ENCODE measurements at regions not wholly inside any gene's neighbourhood (a gene's known extent, or its start where the extent isn't known, plus 50 kb on each side); places are given as distances from the start of the nearest gene placed in this dataset.
"Not testable (repeated sequence)": the region's sequence is repeated elsewhere in the genome, so short reads cannot be mapped to it uniquely, and the experiment has no call there.

- not testable (repeated sequence) for DNase-seq
These were observed 207.4 kb upstream of the PDE3A start for GRCh38 chr12:20160899-20161298.

- DNase-seq, result no peak
These were observed 193.7 kb upstream of the PDE3A start for GRCh38 chr12:20174528-20175175.

GRCh38 chr12:20175704-20176388 is 192.5 kb upstream of the PDE3A start:
- DNase-seq, result no peak

- no peak for DNase-seq
These were observed 186.7 kb upstream of the PDE3A start for GRCh38 chr12:20181416-20182180.

GRCh38 chr12:20183563-20183962 is 184.8 kb upstream of the PDE3A start:
- no peak for DNase-seq

DNA sequence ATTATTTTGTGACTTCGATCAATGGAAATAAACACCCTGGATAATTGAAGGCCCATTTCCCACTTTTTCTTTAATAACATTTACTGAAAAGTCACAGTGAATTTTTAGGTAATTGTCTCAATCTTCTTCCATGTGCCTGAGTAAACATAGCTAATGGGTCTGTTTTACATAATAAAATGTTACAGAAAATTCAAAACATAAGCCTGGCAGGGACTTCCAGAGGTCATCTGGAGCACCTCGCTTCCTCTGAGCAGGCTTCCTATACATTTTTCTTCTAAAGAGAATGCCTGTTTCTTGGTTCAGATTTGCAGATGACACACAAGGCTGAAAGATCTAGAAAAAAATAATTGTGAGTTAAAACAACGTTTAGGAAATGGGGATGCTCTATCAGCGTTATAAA is 183.8 kb upstream of the PDE3A start:
- DNase-seq, result no peak

DNA sequence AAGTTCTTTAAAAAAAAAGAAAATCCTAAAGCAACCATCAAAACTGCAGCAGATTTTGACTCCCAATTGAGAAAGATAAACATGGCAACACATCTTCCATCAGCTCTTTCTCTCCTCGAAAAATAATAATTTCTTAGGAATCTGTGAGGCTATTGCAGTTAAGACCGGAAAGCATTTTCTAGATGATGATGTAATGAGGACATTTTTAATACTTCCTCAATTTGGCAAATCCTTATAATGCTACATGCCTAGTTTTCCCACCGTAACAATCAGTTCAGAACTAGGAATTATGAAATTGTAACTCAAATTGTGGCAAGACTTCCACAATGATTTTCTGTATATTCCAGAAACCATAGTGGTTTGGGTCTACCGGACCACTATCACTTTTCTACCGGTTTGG is 180.9 kb upstream of the PDE3A start:
- no peak for DNase-seq

- DNase-seq, result no peak
These were observed 179.2 kb upstream of the PDE3A start for GRCh38 chr12:20188930-20189653.

DNA sequence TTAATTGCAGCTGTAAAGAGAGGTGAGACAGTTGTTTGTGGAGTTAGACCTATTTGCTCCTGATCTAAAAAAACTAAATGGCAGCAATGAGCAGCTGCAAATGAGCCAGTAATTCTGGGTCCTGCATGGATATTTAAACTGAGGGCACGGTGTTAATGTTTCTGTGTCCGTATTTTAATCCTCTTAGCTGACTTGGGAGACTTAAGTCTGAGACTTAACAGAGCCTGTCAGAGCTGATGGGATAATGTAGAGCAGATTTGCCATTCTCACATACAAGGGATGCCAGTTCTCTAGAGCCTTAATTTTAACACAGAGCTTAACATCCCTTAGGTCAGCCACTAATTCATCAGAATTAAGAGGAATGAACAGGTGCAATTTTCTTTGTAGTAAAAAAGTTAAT is 178.6 kb upstream of the PDE3A start:
- DNase-seq, result no peak

GRCh38 chr12:20194171-20194570 is 174.2 kb upstream of the PDE3A start:
- DNase-seq, result no peak

GRCh38 chr12:20196767-20197166 is 171.6 kb upstream of the PDE3A start:
- no peak for DNase-seq

DNA sequence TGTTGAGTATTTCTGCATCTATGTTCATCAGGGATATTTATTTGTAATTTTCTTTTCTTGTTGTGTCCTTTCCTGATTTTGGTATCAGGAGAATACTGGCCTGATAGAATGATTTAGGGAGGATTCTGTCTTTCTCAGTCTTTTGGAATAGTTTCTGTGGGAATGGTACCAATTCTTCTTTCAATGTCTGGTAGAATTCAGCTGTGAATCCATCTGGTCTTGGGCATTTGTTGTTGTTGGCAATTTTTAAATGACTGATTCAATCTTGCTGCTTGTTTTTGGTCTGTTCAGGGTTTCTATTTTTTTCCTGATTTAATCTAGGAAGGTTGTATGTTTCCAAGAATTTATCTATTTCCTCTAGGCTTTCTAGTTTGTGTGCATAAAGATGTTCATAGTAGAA is 170.9 kb upstream of the PDE3A start:
- no peak for DNase-seq

DNA sequence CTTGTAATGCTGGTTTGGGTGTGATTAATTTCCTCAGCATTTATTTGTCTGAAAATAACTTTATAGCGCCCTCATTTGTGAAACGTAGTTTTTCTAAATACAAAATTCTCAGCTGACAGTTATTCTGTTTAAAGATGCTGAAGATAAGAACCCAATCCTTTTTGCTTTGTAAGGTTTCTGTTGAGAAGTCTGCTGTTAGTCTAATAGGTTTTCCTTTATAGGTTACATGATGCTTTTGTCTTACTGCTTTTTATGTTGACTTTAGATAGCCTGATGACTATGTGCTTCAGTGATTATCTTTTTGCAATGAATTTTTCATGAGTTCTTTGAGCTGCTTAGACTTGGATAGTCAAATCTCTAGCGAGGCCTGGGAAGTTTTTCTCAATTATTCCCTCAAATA is 168.6 kb upstream of the PDE3A start:
- DNase-seq, result no peak

DNA sequence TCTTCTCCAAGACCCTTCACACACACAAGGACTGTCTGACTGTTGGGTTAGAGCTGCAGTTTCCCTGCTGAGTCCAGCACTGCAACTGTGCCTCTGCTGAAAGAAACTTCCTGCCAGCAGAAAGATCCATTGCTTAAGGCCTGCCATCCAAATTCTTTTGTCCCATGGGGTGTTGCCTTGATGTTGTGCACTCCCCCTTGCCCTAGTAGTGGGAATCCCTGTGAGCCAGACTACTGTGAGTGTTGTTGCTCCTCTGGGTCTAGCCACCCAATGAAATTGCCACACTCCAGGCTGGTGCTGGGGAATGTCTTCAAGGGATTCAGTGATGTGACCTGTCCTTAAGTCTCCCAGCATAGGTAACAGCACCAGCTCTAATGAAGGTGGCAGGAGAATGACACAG is 166.6 kb upstream of the PDE3A start:
- no peak for DNase-seq

GRCh38 chr12:20205854-20206253 is 162.5 kb upstream of the PDE3A start:
- DNase-seq, result no peak

- DNase-seq, result no peak
These were observed 161.9 kb upstream of the PDE3A start for GRCh38 chr12:20206410-20206809.

GRCh38 chr12:20210621-20211215 is 157.6 kb upstream of the PDE3A start:
- no peak for DNase-seq

- no peak for DNase-seq
These were observed 156.8 kb upstream of the PDE3A start for GRCh38 chr12:20211541-20211940.

GRCh38 chr12:20211981-20212421 is 156.3 kb upstream of the PDE3A start:
- DNase-seq, result no peak

GRCh38 chr12:20212658-20213555 is 155.4 kb upstream of the PDE3A start:
- DNase-seq, result peak; percentile 66

DNA sequence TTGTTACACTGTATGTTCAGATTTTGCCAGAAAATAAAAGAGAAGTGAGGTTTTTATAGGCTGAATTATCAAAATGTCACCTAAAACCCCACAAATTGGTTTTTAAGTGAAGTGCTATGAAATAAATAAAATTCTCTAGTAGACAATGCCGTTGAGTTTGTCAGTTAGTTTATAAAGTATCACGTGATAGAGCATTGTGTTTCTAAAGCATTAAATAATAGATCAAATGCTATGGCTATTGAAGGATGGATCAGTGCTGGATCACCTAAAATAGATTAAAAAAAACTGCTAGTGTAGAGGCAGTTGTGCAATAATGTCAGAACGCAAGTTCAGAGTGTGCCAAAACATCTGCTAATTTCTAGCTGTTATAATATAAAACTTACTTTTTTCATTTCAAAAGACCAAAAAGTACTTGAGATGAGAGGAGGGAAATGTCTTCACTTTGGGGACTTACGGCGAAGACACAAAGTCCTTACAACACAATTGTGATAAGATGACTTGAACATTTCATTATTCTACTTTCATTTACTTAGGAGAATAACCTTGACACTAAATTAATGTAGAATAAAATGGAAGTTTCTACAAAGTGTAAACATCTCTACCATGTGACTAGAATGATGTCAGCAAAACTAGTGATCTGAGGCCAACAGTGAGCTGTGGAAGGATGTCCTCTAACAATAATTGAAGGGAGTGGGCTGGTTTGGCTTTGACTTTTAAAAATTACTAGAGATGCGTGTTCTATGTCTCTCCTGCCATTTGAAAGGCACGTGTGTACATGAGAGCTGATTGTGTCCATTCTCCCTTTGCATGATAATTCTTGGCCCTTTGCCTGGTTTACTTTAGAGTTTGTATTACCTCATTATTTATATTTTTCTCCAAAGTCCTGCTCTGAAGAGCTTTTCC is 154.4 kb upstream of the PDE3A start:
- DNase-seq, result no peak

All from COR-L47 (cell line).